Medulla oblongata (tissue), 1 donor: ENCODE measurements at regions not wholly inside any gene's neighbourhood (a gene's known extent, or its start where the extent isn't known, plus 50 kb on each side); places are given as distances from the start of the nearest gene placed in this dataset.
"Not testable (repeated sequence)": the region's sequence is repeated elsewhere in the genome, so short reads cannot be mapped to it uniquely, and the experiment has no call there.

Experiments used
- DNase-seq: peaks from one replicate; pipeline ENCODE4 v3.0.0-alpha.2; 2015; ENCODE audit errors: extremely low spot score

- peak; percentile 3 for DNase-seq
Measured at GRCh38 chr14:95597784-95598211, 62.9 kb downstream of the GLRX5 start.

GRCh38 chr14:95601650-95602049, 66.8 kb downstream of the GLRX5 start:
- DNase-seq = no peak

GRCh38 chr14:95603415-95603814, 68.6 kb downstream of the GLRX5 start:
- no peak for DNase-seq

DNA sequence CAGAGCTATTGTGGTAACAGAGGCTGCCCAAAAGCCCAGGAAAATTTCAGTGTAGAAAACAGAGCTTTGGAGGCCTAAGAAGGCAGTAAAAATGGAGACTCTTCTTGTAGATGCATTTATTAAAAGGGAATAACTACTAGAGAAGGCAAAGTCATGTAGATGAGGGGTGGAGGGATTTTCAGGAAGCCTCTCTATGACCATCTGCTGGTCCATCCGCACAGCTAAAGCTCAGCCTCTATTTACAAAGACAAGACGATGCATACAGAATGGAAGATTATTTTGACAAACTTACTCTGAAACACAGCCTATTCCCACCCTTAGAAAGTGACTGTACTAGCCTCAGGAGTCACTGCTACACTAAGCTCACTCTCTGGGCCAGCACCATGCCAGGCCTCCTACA, 71.4 kb downstream of the GLRX5 start:
- no peak for DNase-seq

GRCh38 chr14:95608637-95609235, 73.9 kb downstream of the GLRX5 start:
- no peak for DNase-seq

GRCh38 chr14:95609398-95609990, 74.6 kb downstream of the GLRX5 start:
- no peak for DNase-seq

DNA sequence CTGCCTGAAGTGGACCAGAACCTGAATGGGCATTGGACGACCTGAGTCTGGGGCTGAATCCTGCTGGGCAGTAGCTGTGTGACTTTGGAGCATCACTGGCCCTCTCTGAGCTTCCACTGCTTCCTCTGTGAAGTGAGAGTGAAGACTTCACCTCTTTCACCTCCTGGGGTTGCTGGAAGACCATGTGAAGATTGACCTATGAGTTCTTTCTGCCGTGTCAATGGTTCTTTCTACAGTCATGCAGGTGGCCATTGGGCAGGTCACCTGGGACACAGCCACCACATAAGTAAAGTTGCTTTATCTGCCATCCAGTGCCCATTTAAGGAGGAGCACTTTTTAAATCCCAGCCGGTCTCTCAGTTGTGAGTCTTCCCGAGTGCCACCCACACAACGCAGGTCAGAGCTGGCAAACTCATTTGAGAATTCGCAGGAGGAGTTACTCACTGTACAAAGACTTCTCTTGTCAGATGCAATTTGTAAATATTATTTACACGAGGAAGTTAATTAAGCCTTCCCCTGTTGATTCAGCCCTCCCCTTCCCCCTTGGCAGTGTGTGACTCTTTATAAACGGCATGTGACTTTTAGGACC, 74.8 kb upstream of the TCL1B start:
- no peak for DNase-seq

- DNase-seq = no peak
Measured at GRCh38 chr14:95614349-95614748, 71.9 kb upstream of the TCL1B start.

- DNase-seq = no peak
Measured at GRCh38 chr14:95616745-95617144, 69.5 kb upstream of the TCL1B start.

GRCh38 chr14:95619785-95620417, 66.3 kb upstream of the TCL1B start:
- DNase-seq = no peak

DNA sequence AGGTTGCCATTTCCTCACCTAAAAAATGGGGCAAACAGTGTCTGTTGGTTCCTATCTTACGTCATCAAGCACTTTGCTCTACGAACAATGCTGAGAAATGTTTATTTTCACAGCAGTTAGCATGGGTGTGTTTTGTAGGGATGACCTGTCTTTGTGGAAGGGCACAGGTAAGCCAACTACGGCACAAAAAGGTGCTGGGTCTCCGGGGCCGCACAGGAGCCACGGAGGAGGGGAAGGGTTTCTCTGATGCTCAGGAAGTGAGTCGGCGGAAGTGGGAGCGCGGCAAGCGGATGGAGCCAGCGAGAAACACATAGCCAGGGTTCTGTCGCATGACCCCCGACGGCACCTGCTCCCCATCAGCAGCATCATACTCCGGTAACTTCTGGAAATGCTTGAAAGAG, 65.6 kb upstream of the TCL1B start:
- no peak for DNase-seq

GRCh38 chr14:95623195-95623594, 63.0 kb upstream of the TCL1B start:
- no peak for DNase-seq

DNA sequence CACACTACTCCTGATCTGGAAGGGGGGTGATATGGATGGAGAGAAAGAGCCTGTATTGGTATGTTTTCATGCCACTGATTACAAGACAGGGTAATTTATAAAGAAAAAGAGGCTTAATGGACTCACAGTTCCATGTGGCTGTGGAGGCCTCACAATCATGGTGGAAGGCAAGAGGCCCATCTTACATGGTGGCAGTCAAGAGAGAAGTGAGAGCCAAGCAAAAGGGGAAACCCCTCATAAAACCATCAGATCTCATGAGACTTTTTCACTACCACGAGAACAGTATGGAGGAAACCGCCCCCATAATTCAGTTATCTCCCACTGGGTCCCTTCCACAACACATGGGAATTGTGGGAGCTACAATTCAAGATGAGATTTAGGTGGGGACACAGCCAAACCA, 60.5 kb upstream of the TCL1B start:
- not testable (repeated sequence) for DNase-seq

DNA sequence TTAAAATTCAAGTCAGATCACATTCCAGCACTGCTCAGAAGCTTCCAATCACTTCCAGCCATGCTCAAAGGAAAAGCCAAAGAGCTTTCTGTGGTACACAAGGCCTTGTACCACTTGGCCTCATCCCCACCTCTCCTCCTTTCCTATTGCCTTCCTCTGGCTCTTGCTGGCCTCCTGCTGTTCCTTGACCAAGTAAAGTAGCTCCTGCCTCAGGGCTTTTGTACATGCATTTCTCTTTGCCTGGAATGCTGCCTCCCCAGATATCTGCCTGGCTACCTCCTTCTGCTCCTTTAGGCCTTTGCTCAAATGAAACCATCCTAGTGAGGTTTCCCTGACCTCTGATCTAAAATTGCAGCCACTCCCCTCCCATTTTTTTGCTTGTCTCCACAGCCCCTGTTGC, 51.2 kb upstream of the TCL1B start:
- no peak for DNase-seq
